ENCODE measurements at regions not wholly inside any gene's neighbourhood (a gene's known extent, or its start where the extent isn't known, plus 50 kb on each side); places are given as distances from the start of the nearest gene placed in this dataset.

- DNase-seq (ENCODE audit: low read depth): no peak
- no peak overlapping the region for H3K4me3 ChIP-seq (ENCODE audit: low read depth, low read length)
- TF ChIP-seq CTCF (IDR thresholded peaks at IDR 0.05; ENCODE audit: insufficient read depth, low read depth, low read length, missing control alignments): no peak
These were observed 274.1 kb downstream of the REEP3 start for GRCh38 chr10:63795094-63795860.

- DNase-seq (ENCODE audit: low read depth): no peak
- no peak for TF ChIP-seq CTCF (IDR thresholded peaks at IDR 0.05; ENCODE audit: insufficient read depth, low read depth, low read length, missing control alignments)
- no peak overlapping the region for H3K4me3 ChIP-seq (ENCODE audit: low read depth, low read length)
These were observed 277.6 kb downstream of the REEP3 start for GRCh38 chr10:63798599-63799498.

- no peak for TF ChIP-seq CTCF (IDR thresholded peaks at IDR 0.05; ENCODE audit: insufficient read depth, low read depth, low read length, missing control alignments)
- no peak overlapping the region for H3K4me3 ChIP-seq (ENCODE audit: low read depth, low read length)
- no peak for DNase-seq (ENCODE audit: low read depth)
These were observed 278.5 kb downstream of the REEP3 start for GRCh38 chr10:63799521-63800300.

GRCh38 chr10:63801166-63801565 lies 280.0 kb downstream of the REEP3 start:
- no peak overlapping the region for H3K4me3 ChIP-seq (ENCODE audit: low read depth, low read length)
- TF ChIP-seq CTCF (IDR thresholded peaks at IDR 0.05; ENCODE audit: insufficient read depth, low read depth, low read length, missing control alignments): no peak
- DNase-seq (ENCODE audit: low read depth): no peak

- TF ChIP-seq CTCF (IDR thresholded peaks at IDR 0.05; ENCODE audit: insufficient read depth, low read depth, low read length, missing control alignments): no peak
- H3K4me3 ChIP-seq (ENCODE audit: low read depth, low read length): no peak overlapping the region
- no peak for DNase-seq (ENCODE audit: low read depth)
These were observed 285.1 kb downstream of the REEP3 start for GRCh38 chr10:63806330-63806729.

- H3K4me3 ChIP-seq (ENCODE audit: low read depth, low read length): no peak overlapping the region
- TF ChIP-seq CTCF (IDR thresholded peaks at IDR 0.05; ENCODE audit: insufficient read depth, low read depth, low read length, missing control alignments): no peak
These were observed 291.3 kb downstream of the REEP3 start for GRCh38 chr10:63812501-63812900.

More at GRCh38 chr10:63812501-63812900, 291.3 kb downstream of the REEP3 start:
- no peak for DNase-seq (ENCODE audit: low read depth)
